ENCODE measurements at regions not wholly inside any gene's neighbourhood (a gene's known extent, or its start where the extent isn't known, plus 50 kb on each side); places are given as distances from the start of the nearest gene placed in this dataset.

DNA sequence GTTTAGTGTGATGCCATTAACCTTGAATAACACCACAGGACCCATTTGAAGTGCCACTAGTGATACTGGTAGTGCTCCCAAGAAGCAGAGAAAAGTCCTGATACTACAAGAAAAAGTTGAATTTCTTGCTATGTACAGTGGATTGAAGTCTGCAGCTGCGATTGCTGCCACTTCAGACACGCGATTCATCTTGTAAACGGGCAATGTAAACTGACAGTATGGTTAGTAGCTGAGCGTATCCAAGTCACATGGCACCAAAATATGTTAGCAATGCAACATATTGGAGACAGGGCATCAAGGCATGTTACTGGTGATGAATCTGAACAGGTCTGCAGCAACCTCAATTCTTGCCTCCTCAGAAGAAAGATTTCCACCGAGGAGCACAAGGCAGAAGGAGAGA, 238.9 kb downstream of the HS3ST3B1 start:
- POLR2A ChIA-PET (ENCODE audit: partially characterized antibody), result no interaction called here

More for the DNA sequence above, 238.9 kb downstream of the HS3ST3B1 start:
- H3K56ac ChIP-seq (replicated peaks; ENCODE audit: insufficient read length, low read depth, low read length), result no peak overlapping the region
- H3K4ac ChIP-seq (replicated peaks; ENCODE audit: insufficient read length, low read depth, low read length), result no peak overlapping the region
- H4K20me1 ChIP-seq (replicated peaks in 1 of 2; ENCODE audit: control insufficient read depth in 1 of 2, insufficient read depth in 2 of 2, low read length in 2 of 2), result no peaks in the 10 kb centered on the region
- H3K4me2 ChIP-seq (ENCODE audit: insufficient read depth in 1 of 2, low read depth in 2 of 2, low read length in 2 of 2), result no peak overlapping the region
- H2BK120ac ChIP-seq (replicated peaks; ENCODE audit: low read depth, low read length), result no peak overlapping the region
- CTCF ChIA-PET (ENCODE audit: partially characterized antibody), result interaction anchor here (1.0 kb wide), 1 partner anchor 14 kb away, joined by 5 read pairs; no protein-coding TSS in a partner anchor
- no peak overlapping the region for H3K27ac ChIP-seq (ENCODE audit: low read depth, low read length)
- DNase-seq (ENCODE audit: low read depth in 1 of 2, low spot score in 2 of 2) (no peak), FAIRE-seq (no peak)
- no peaks in the 10 kb centered on the region for H3K23me2 ChIP-seq (ENCODE audit: low read depth, low read length)
- no peak overlapping the region for H3K23ac ChIP-seq (ENCODE audit: insufficient read length)
- H4K5ac ChIP-seq (ENCODE audit: insufficient read length, low read depth, low read length), result no peak overlapping the region
- H4K91ac ChIP-seq (replicated peaks; ENCODE audit: insufficient read length, low read length), result no peak overlapping the region
- 0 out of 2 replicates have a peak overlapping the region, but pooled peaks have one; percentile 37 for H2AFZ ChIP-seq (ENCODE audit: low read length)
- H3K27me3 ChIP-seq (replicated peaks in 1 of 4; ENCODE audit: control insufficient read depth in 3 of 4, extremely low read depth in 1 of 4, insufficient read depth in 3 of 4, low read length in 3 of 4), result no peaks in the 10 kb centered on the region
- no peaks in the 10 kb centered on the region for H3K9me3 ChIP-seq (ENCODE audit: insufficient read depth in 2 of 2, low read depth in 1 of 2, low read length in 1 of 2)
- H3K79me1 ChIP-seq (ENCODE audit: low read depth, low read length), result no peaks in the 10 kb centered on the region
- peaks cover 0 to 4% (median 0%) of the 10 kb centered on the region in 4 experiments; a peak in 1 of 7 replicates for H3K4me1 ChIP-seq (replicated peaks in 1 of 4; ENCODE audit: control insufficient read depth in 3 of 4, insufficient read depth in 4 of 4, low read length in 3 of 4)
- no peak overlapping the region for H2BK5ac ChIP-seq (ENCODE audit: low read depth, low read length)
- H4K8ac ChIP-seq (ENCODE audit: extremely low read depth, insufficient read depth, low read length), result no peak overlapping the region
- H3K9ac ChIP-seq (replicated peaks in 1 of 4; ENCODE audit: extremely low read depth in 1 of 4, low read depth in 3 of 4, low read length in 3 of 4), result no peak overlapping the region
- H3K79me2 ChIP-seq (ENCODE audit: control insufficient read depth in 1 of 2, insufficient read depth in 2 of 2, low read length in 2 of 2), result no peaks in the 10 kb centered on the region
- H2BK20ac ChIP-seq (ENCODE audit: low read length), result no peak overlapping the region
- H3K4me3 ChIP-seq (ENCODE audit: extremely low read depth in 1 of 4, insufficient read depth in 2 of 4, low read depth in 3 of 4, low read length in 4 of 4), result no peak overlapping the region
- 0 out of 2 replicates have a peak overlapping the region, but pooled peaks have one; percentile 34 for H2BK15ac ChIP-seq (ENCODE audit: low read length)
- 85% methylated on average over 6 of the region's 6 CpGs; no CpG with 5 or more reads in 1 of the 2 experiments for WGBS, 2 experiments (ENCODE audit: extremely low coverage in 1 of 2, insufficient coverage in 1 of 2, insufficient read length in 1 of 2, insufficient replicate concordance in 2 of 2, low coverage in 1 of 2, low lambda C conversion rate in 2 of 2, missing lambda C conversion rate in 1 of 2)
- peak overlapping the region; percentile 60; the same call in 1 of the 2 replicates for H2BK12ac ChIP-seq (ENCODE audit: low read depth, low read length)
- no peak for TF ChIP-seq SRF (IDR thresholded peaks at IDR 0.05; ENCODE audit: low read depth, low read length)
- TF ChIP-seq HDAC2 (IDR thresholded peaks at IDR 0.05; ENCODE audit: borderline replicate concordance in 1 of 2, low read depth in 2 of 2, low read length in 2 of 2), result no peak
- no peak for TF ChIP-seq CHD1 (IDR thresholded peaks at IDR 0.05; ENCODE audit: low read depth, low read length)
- TF ChIP-seq SP2 (IDR thresholded peaks at IDR 0.05; ENCODE audit: low read length), result no peak
- TF ChIP-seq BACH1 (IDR thresholded peaks at IDR 0.05; ENCODE audit: low read length), result no peak
- no peak for TF ChIP-seq RXRA (IDR thresholded peaks at IDR 0.05; ENCODE audit: insufficient read depth, low read depth, low read length)
- no peak overlapping the region for H2AK5ac ChIP-seq (ENCODE audit: low read depth, low read length)
- no peaks in the 10 kb centered on the region for H3K36me3 ChIP-seq (ENCODE audit: control insufficient read depth in 2 of 4, insufficient read depth in 4 of 4, low read length in 3 of 4)
- H3K18ac ChIP-seq (ENCODE audit: extremely low read depth, low read length), result no peak overlapping the region
- no peak overlapping the region for H3K14ac ChIP-seq (ENCODE audit: insufficient read length)

Measured in H1 (cell line).